Ishikawa (cell line): ENCODE measurements at regions not wholly inside any gene's neighbourhood (a gene's known extent, or its start where the extent isn't known, plus 50 kb on each side); places are given as distances from the start of the nearest gene placed in this dataset.

ENCODE experiments used
- CEBPB ChIP-seq: IDR thresholded peaks from 2 replicates; pipeline ENCODE4 v1.6.1; 2012
- CREB1 ChIP-seq: IDR thresholded peaks from 2 replicates; pipeline ENCODE4 v1.6.1; 2012; ENCODE audit warnings: low read depth
- EGR1 ChIP-seq: IDR thresholded peaks from 2 replicates; pipeline ENCODE4 v1.6.1; 2012
- EP300 ChIP-seq: IDR thresholded peaks from 2 replicates; pipeline ENCODE4 v1.6.1; 2012; ENCODE audit warnings: borderline replicate concordance
- MAX ChIP-seq: IDR thresholded peaks from 2 replicates; pipeline ENCODE4 v1.6.1; 2012
- RAD21 ChIP-seq: IDR thresholded peaks from 2 replicates; pipeline ENCODE4 v1.6.1; 2012; ENCODE audit warnings: low read depth
- REST ChIP-seq: IDR thresholded peaks from 2 replicates; pipeline ENCODE4 v1.6.1; 2012; ENCODE audit warnings: low read depth, mild to moderate bottlenecking
- TAF1 ChIP-seq: IDR thresholded peaks from 2 replicates; pipeline ENCODE4 v1.6.1; 2012; ENCODE audit warnings: low read depth, mild to moderate bottlenecking
- TCF12 ChIP-seq: IDR thresholded peaks from 2 replicates; pipeline ENCODE4 v1.6.1; 2012; ENCODE audit warnings: low read depth
- TEAD4 ChIP-seq: IDR thresholded peaks from 2 replicates; pipeline ENCODE4 v1.6.1; 2012
- USF1 ChIP-seq: IDR thresholded peaks from 2 replicates; pipeline ENCODE4 v1.6.1; 2012
- YY1 ChIP-seq: IDR thresholded peaks from 2 replicates; pipeline ENCODE4 v1.6.1; 2012; ENCODE audit warnings: low read depth

- no peak for TF ChIP-seq REST
- no peak for TF ChIP-seq RAD21
- no peak for TF ChIP-seq YY1
- TF ChIP-seq CEBPB, result no peak
- TF ChIP-seq EP300, result no peak
- TF ChIP-seq MAX, result no peak
- TF ChIP-seq EGR1, result no peak
- no peak for TF ChIP-seq USF1
- no peak for TF ChIP-seq TEAD4
- TF ChIP-seq TAF1, result no peak
- no peak for TF ChIP-seq TCF12
- TF ChIP-seq CREB1, result no peak
These were observed 905.1 kb upstream of the MAN1A1 start for GRCh38 chr6:120254651-120255050.
